Keratinocyte (primary cell): ENCODE measurements at regions not wholly inside any gene's neighbourhood (a gene's known extent, or its start where the extent isn't known, plus 50 kb on each side); places are given as distances from the start of the nearest gene placed in this dataset.

Experiments used
- DNase-seq: peaks from one replicate; pipeline ENCODE4 v3.0.0-alpha.2; 2011; ENCODE audit warnings: low read depth, missing footprints, low spot score
- FAIRE-seq: peaks from 2 replicates; lab custom pipeline; 2011; peaks lifted over from hg19 to GRCh38; lab: Jason Lieb, UNC
- H2AFZ ChIP-seq: 2 replicates; pipeline ENCODE4 v1.6.0; 2012; ENCODE audit warnings: low read length, control low read depth, inconsistent platforms; ENCODE audit not compliant: control insufficient read depth
- H3K27ac ChIP-seq: 2 replicates; pipeline ENCODE4 v1.5.1; 2011; ENCODE audit warnings: low read length; ENCODE audit not compliant: control insufficient read depth, insufficient read depth
- H3K27me3 ChIP-seq: 3 replicates; pipeline ENCODE4 v1.6.0; 2011; ENCODE audit warnings: low read length; ENCODE audit not compliant: control insufficient read depth, insufficient read depth; ENCODE audit errors: extremely low read depth
- H3K36me3 ChIP-seq, 2 experiments: 2 replicates in 1 of 2; 3 replicates in 1 of 2; pipeline ENCODE4 v1.5.1; 2011; ENCODE audit warnings: low read length in 2 of 2, mild to moderate bottlenecking in 1 of 2; ENCODE audit not compliant: control insufficient read depth in 2 of 2, insufficient read depth in 2 of 2; ENCODE audit errors: extremely low read depth in 1 of 2
- H3K4me1 ChIP-seq: 3 replicates; pipeline ENCODE4 v1.5.1; 2011; ENCODE audit warnings: low read length; ENCODE audit not compliant: control insufficient read depth, insufficient read depth; ENCODE audit errors: extremely low read depth
- H3K4me2 ChIP-seq: 3 replicates; pipeline ENCODE4 v1.6.0; 2011; ENCODE audit warnings: low read depth, low read length; ENCODE audit not compliant: control insufficient read depth, insufficient read depth; ENCODE audit errors: extremely low read depth
- H3K4me3 ChIP-seq, 3 experiments: fragments of 200-600 bp in 1 of 3; sonication (generic) in 1 of 3; 2 replicates in 2 of 3; 3 replicates in 1 of 3; pipeline ENCODE4 v1.5.1; 2011 to 2016; ENCODE audit warnings: low read length in 3 of 3, mild to moderate bottlenecking in 3 of 3, control low read depth in 2 of 3, inconsistent platforms in 1 of 3, low read depth in 1 of 3, mixed read lengths in 1 of 3, mixed run types in 1 of 3, moderate library complexity in 1 of 3; ENCODE audit not compliant: control insufficient read depth in 2 of 3, insufficient read depth in 2 of 3; ENCODE audit errors: extremely low read depth in 1 of 3
- H3K79me2 ChIP-seq: 2 replicates; pipeline ENCODE4 v1.6.0; 2012; ENCODE audit warnings: low read length; ENCODE audit not compliant: control insufficient read depth, insufficient read depth
- H3K9ac ChIP-seq: 3 replicates; pipeline ENCODE4 v1.6.0; 2011; ENCODE audit warnings: low read length; ENCODE audit not compliant: control insufficient read depth, insufficient read depth; ENCODE audit errors: extremely low read depth
- H3K9me1 ChIP-seq: 3 replicates; pipeline ENCODE4 v1.6.0; 2011; ENCODE audit warnings: low read length; ENCODE audit not compliant: control insufficient read depth, insufficient read depth; ENCODE audit errors: extremely low read depth
- H3K9me3 ChIP-seq: 2 replicates; pipeline ENCODE4 v1.5.1; 2012; ENCODE audit warnings: low read depth, low read length; ENCODE audit not compliant: control insufficient read depth
- H4K20me1 ChIP-seq: 3 replicates; pipeline ENCODE4 v1.6.0; 2011; ENCODE audit warnings: low read length; ENCODE audit not compliant: control insufficient read depth, insufficient read depth; ENCODE audit errors: extremely low read depth
- CTCF ChIP-seq, 3 experiments: IDR thresholded peaks in 1 of 3; conservative IDR thresholded peaks in 1 of 3; optimal IDR thresholded peaks in 1 of 3; 2 replicates in 2 of 3; 3 replicates in 1 of 3; pipeline versions ENCODE3 to v1.5.1; 2011; ENCODE audit warnings: low read length in 3 of 3, mild to moderate bottlenecking in 3 of 3, moderate library complexity in 2 of 3, control low read depth in 1 of 3, inconsistent platforms in 1 of 3; ENCODE audit not compliant: insufficient read depth in 2 of 3; ENCODE audit errors: extremely low read depth in 1 of 3
- EZH2 ChIP-seq: IDR thresholded peaks from one replicate; pipeline ENCODE4 v1.6.1; 2012; ENCODE audit warnings: inconsistent platforms, mild to moderate bottlenecking, low read length, moderate library complexity
- dilution Hi-C: fragments of 300-500 bp; cut with MboI; formaldehyde crosslinking; loops from one replicate; pipeline ENCODE4 v1.7.0; 2020; ENCODE audit warnings: low sequenced_read_pairs; ENCODE audit not compliant: extremely low pct_ligation_motif_present

GRCh38 chr14:88064841-88065240 is 59.9 kb downstream of the GPR65 start:
- DNase-seq, result no peak
- dilution Hi-C loops, result no loop called here
- Histone ChIP-seq H3K9me3 (no peaks in the 10 kb centered on the region), H3K4me1 (no peaks in the 10 kb centered on the region), H3K4me3 (no peak overlapping the region), H3K27me3 (no peaks in the 10 kb centered on the region), H3K79me2 (no peaks in the 10 kb centered on the region), H3K9ac (no peak overlapping the region), H3K9me1 (no peaks in the 10 kb centered on the region), H3K27ac (no peak overlapping the region), H3K36me3 (no peaks in the 10 kb centered on the region), H4K20me1 (no peaks in the 10 kb centered on the region), H2AFZ (no peak overlapping the region), H3K4me2 (no peak overlapping the region)
- FAIRE-seq, result no peak
- TF ChIP-seq EZH2, result no peak
- TF ChIP-seq CTCF (optimal IDR thresholded peaks at IDR 0.05 in 1 of 3, IDR thresholded peaks at IDR 0.05 in 1 of 3, conservative IDR thresholded peaks at IDR 0.05 in 1 of 3; ENCODE audit: extremely low read depth in 1 of 3, insufficient read depth in 2 of 3, low read length in 3 of 3), result no peak

- dilution Hi-C loops, result no loop called here
Observed at GRCh38 chr14:88069677-88070076, 64.7 kb downstream of the GPR65 start.

More at GRCh38 chr14:88069677-88070076, 64.7 kb downstream of the GPR65 start:
- H3K9ac ChIP-seq, result no peak overlapping the region
- no peaks in the 10 kb centered on the region for H3K27me3 ChIP-seq
- H2AFZ ChIP-seq, result no peak overlapping the region
- H3K36me3 ChIP-seq, result no peaks in the 10 kb centered on the region
- FAIRE-seq, result no peak
- H3K4me2 ChIP-seq, result no peak overlapping the region
- TF ChIP-seq EZH2, result no peak
- TF ChIP-seq CTCF (optimal IDR thresholded peaks at IDR 0.05 in 1 of 3, IDR thresholded peaks at IDR 0.05 in 1 of 3, conservative IDR thresholded peaks at IDR 0.05 in 1 of 3; ENCODE audit: extremely low read depth in 1 of 3, insufficient read depth in 2 of 3, low read length in 3 of 3), result no peak
- H3K27ac ChIP-seq, result no peak overlapping the region
- no peaks in the 10 kb centered on the region for H3K4me1 ChIP-seq
- H3K9me1 ChIP-seq, result no peaks in the 10 kb centered on the region
- no peaks in the 10 kb centered on the region for H3K79me2 ChIP-seq
- DNase-seq, result no peak
- no peak overlapping the region for H3K4me3 ChIP-seq
- no peaks in the 10 kb centered on the region for H3K9me3 ChIP-seq
- no peaks in the 10 kb centered on the region for H4K20me1 ChIP-seq
